Prostate gland (tissue), 2 donors: ENCODE measurements at regions not wholly inside any gene's neighbourhood (a gene's known extent, or its start where the extent isn't known, plus 50 kb on each side); places are given as distances from the start of the nearest gene placed in this dataset.

Experiments used
- DNase-seq: peaks from one replicate; pipeline ENCODE4 v3.0.0-alpha.2; 2019; ENCODE audit warnings: low spot score
- H3K27ac ChIP-seq, 2 donors: fragments of 200-600 bp; sonication (generic); 2 replicates each; pipeline ENCODE4 v1.5.1; 2017 to 2019
- H3K27me3 ChIP-seq: fragments of 200-600 bp; sonication (generic); replicated peaks from 2 replicates; pipeline ENCODE4 v1.5.1; 2019; ENCODE audit not compliant: insufficient read depth
- H3K36me3 ChIP-seq, 2 donors: fragments of 200-600 bp; sonication (generic); 1 replicate in 1 of 2; 2 replicates in 1 of 2; pipeline versions ENCODE4 v1.5.1 to v1.8.1; 2017 to 2019
- H3K4me1 ChIP-seq: fragments of 200-600 bp; sonication (generic); replicated peaks from 2 replicates; pipeline ENCODE4 v1.5.1; 2019
- H3K4me3 ChIP-seq, 2 donors: fragments of 200-600 bp; sonication (generic); 2 replicates each; pipeline ENCODE4 v1.5.1; 2017 to 2019
- H3K9me3 ChIP-seq: fragments of 200-600 bp; sonication (generic); 2 replicates; pipeline ENCODE4 v1.5.1; 2017
- CTCF ChIP-seq, 4 experiments: fragments of 200-600 bp in 2 of 4; fragments of 450-650 bp in 2 of 4; sonication (generic) in 2 of 4; IDR thresholded peaks; 1 replicate in 3 of 4; 2 replicates in 1 of 4; pipeline ENCODE4 v1.5.1; 2016 to 2019; ENCODE audit warnings: antibody characterized with exemption in 4 of 4, mild to moderate bottlenecking in 2 of 4, moderate library complexity in 2 of 4
- POLR2A ChIP-seq: fragments of 450-650 bp; IDR thresholded peaks from one replicate; pipeline ENCODE4 v1.6.1; 2016; ENCODE audit warnings: antibody characterized with exemption, mild to moderate bottlenecking
- POLR2AphosphoS5 ChIP-seq: sonication (generic); formaldehyde crosslinking; IDR thresholded peaks from one replicate; pipeline ENCODE4 v1.6.1; 2017; ENCODE audit warnings: antibody characterized with exemption
- WGBS: methylation state at CpG from one replicate; pipeline ENCODE4 v1.1.5; 2018; 5-methylcytosine and 5-hydroxymethylcytosine counted together
- intact Hi-C: fragments of 100-400 bp; cut with DNase I; formaldehyde crosslinking; loops from one replicate; pipeline ENCODE4 v1.14.2; 2022

- WGBS = 75% methylated on average over 3 of the region's 3 CpGs
- H3K9me3 ChIP-seq = no peaks in the 10 kb centered on the region
- no peak overlapping the region for H3K27ac ChIP-seq
- H3K4me3 ChIP-seq = no peak overlapping the region
- intact Hi-C loops = no loop called here
- H3K27me3 ChIP-seq = no peaks in the 10 kb centered on the region
- H3K36me3 ChIP-seq = no peaks in the 10 kb centered on the region
- peaks cover 5% of the 10 kb centered on the region for H3K4me1 ChIP-seq
- no peak for DNase-seq
- TF ChIP-seq POLR2A (no peak), CTCF (IDR thresholded peaks at IDR 0.05) (no peak), POLR2AphosphoS5 (no peak)
Observed at GRCh38 chr10:121309164-121309563, 289.1 kb downstream of the FGFR2 start.

GRCh38 chr10:121310151-121310711 is 288.0 kb downstream of the FGFR2 start:
- WGBS = 38% methylated on average over 9 of the region's 9 CpGs
- no peak for TF ChIP-seq CTCF (IDR thresholded peaks at IDR 0.05)
- TF ChIP-seq POLR2AphosphoS5 = no peak
- no peak for TF ChIP-seq POLR2A
- H3K9me3 ChIP-seq = no peaks in the 10 kb centered on the region
- no peaks in the 10 kb centered on the region for H3K27me3 ChIP-seq
- intact Hi-C loops = no loop called here
- H3K4me1 ChIP-seq = peaks cover 5% of the 10 kb centered on the region
- no peak for DNase-seq
- H3K27ac ChIP-seq = no peak overlapping the region
- H3K36me3 ChIP-seq = no peaks in the 10 kb centered on the region
- no peak overlapping the region for H3K4me3 ChIP-seq

GRCh38 chr10:121311812-121312443 is 286.3 kb downstream of the FGFR2 start:
- Histone ChIP-seq H3K27ac (no peak overlapping the region), H3K4me1 (peaks cover 5% of the 10 kb centered on the region), H3K9me3 (no peaks in the 10 kb centered on the region), H3K4me3 (no peak overlapping the region), H3K27me3 (no peaks in the 10 kb centered on the region), H3K36me3 (no peaks in the 10 kb centered on the region)
- WGBS = 47% methylated on average over 7 of the region's 7 CpGs
- TF ChIP-seq POLR2AphosphoS5 (no peak), CTCF (IDR thresholded peaks at IDR 0.05) (no peak), POLR2A (no peak)
- DNase-seq = no peak
- intact Hi-C loops = no loop called here

GRCh38 chr10:121312587-121312986 is 285.7 kb downstream of the FGFR2 start:
- Histone ChIP-seq H3K27ac (peak overlapping the region; percentile 3 to 18), H3K27me3 (no peaks in the 10 kb centered on the region)
- no peak for DNase-seq

More at GRCh38 chr10:121312587-121312986, 285.7 kb downstream of the FGFR2 start:
- H3K9me3 ChIP-seq = no peaks in the 10 kb centered on the region
- peaks cover 5% of the 10 kb centered on the region for H3K4me1 ChIP-seq
- no peak for TF ChIP-seq CTCF (IDR thresholded peaks at IDR 0.05)
- TF ChIP-seq POLR2AphosphoS5 = no peak
- no peak for TF ChIP-seq POLR2A
- intact Hi-C loops = no loop called here
- no peak overlapping the region for H3K4me3 ChIP-seq
- no peaks in the 10 kb centered on the region for H3K36me3 ChIP-seq
- WGBS = 27% methylated on average over 5 of the region's 5 CpGs
